ENCODE measurements at regions not wholly inside any gene's neighbourhood (a gene's known extent, or its start where the extent isn't known, plus 50 kb on each side); places are given as distances from the start of the nearest gene placed in this dataset.

DNA sequence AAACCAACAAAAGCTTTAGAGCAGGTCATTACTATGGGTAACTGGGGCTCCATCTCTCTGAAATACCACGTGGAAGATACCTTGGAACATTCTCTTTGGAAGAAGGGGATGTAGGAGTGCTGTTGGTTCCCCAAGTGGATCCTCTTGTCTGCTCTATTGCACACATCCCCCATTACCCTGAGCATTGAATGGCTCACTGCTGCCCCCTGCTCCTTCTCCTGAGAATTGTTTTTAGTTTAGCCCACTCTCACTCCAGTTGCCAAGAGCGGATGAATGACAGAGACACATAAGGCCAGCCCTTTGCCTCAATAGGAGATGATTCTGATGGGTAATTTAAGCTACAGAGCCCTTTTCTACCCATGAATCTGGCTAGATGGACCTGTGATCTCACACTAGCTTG lies 135.6 kb upstream of the SUCLG2 start:
- no peak for DNase-seq (ENCODE audit: low read depth)

DNA sequence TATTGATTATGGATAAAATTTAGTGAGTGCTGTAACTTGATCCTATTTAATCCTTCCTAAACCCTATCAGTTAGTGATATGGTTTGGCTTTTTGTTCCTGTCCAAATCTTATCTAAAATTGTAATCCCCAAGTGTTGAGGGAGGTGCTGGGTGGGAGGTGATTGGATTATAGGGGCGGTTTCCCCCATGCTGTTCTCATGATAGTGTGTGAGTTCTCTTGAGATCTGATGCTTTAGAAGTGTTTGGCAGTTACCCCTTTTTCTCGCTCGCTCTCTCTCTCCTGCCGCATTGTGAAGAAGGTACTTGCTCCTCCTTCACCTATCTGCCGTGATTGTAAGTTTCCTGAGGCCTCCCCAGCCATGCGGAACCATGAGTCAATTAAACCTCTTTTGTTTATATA lies 134.0 kb upstream of the SUCLG2 start:
- DNase-seq (ENCODE audit: low read depth): no peak

DNA sequence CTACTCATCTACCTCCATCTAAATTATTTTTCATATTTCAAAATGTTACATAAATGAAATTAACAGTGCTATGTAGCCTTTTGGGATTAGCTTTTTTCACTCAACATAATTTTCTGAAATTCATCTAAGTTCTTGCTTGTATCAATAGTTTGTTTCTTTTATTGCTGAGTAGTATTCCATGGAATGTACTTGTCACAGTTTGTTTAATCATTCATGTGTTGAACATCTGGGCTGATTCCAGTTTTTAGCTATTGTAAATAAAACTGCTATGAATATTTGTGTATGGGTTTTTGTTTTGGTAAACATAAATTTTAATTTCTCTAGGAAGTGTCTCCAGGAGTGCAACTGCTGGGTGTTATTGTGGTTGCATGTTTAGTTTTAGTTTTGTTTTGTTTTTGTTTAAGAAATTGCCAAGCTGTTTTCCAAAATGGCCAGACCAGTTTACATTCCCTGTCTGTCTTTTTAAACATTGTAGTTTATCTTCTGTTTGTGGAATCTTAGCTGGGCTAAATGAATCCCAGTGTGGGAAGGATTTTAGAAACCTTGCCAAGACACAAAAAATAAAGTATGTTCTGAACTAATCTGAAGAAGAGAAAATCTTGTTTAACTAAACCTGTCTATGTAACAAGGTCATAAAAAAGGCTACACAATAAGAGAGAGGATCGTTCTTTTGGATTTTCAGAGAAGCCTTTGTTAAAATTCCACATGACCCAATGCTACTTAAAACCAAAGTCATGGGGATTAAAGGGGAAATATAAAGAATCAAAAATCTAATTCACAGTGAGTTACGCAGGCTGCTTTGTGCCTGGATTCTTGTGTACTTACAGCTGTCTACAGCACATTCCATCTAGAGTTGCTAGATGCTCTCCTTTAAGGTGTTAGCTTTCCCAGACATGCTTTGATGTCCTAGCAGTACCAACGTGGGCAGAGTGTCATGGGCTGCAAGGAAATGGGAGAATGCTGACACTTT lies 129.2 kb upstream of the SUCLG2 start:
- DNase-seq (ENCODE audit: low read depth): no peak

DNA sequence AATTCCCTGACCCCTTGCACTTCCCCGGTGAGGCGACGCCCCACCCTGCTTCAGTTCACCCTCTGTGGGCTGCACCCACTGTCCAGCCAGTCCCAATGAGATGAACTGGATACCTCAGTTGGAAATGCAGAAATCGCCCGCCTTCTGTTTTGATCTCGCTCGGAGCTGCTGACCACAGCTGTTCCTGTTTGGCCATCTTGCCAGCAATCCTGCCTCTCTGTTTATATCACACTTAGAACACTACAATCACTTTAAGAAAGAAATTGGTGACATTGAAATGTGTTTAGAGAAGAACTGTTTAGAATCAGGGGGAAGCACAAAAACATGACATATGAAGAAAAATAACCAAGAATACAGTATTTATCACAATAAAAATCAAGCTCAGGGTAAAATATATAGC lies 127.5 kb upstream of the SUCLG2 start:
- no peak for DNase-seq (ENCODE audit: low read depth)

DNA sequence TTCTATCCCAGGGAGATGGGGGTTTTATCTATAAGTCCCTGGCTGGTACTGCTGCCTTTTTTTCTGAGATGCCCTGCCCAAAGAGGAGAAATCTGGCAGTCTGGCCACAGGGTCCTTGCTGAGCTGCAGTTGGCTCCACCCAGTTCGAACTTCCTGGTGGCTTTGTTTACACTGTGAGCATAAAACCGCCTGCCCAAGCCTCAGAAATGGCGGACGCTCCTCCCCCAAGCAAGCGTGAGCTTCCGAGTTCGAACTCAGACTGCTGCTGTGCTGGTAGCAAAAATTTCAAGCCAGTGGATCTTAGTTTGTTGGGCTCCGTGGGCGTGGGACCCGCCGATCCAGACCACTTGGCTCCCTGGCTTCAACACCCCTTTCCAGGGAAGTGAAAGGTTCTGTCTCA lies 126.8 kb upstream of the SUCLG2 start:
- no peak for DNase-seq (ENCODE audit: low read depth)

DNA sequence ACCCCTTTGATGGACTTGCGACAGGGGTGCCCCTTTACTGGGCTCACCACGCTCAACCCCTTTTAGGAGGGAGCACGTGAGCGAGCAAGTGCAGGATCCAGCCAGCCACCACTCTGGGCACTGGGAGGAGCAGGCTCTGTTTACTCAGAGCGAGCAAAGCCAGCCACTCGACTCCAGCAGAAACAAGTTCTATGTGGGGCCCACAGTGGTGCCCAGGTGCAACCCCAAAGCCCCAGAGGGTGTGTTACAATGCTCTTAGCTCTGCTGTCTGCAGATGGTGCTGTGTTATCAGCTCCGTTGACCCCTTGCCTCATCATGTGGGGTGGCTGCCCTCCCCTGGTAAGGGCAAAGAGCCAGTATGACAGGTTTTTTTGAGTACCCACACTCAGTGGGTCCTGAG lies 120.3 kb upstream of the SUCLG2 start:
- no peak for DNase-seq (ENCODE audit: low read depth)

DNA sequence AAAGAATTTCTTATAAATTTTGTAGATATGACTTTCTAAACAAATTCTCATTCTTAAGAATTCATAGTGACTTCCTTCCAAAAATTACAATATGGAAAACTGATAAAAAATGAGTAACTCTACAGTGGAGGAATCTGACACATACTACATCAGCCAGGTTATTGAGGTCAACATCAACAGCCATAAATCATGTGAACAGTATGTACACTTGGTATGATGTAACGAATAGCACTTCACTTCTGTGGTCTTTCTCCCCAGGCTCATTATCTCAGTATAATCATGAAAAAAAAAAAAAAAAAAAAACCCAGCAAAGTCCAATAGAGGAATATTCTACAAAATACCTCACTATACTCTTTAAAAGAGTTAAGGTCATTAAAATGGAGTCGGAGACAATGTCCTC lies 111.2 kb upstream of the SUCLG2 start:
- peak; percentile 10 for DNase-seq (ENCODE audit: low read depth)

DNA sequence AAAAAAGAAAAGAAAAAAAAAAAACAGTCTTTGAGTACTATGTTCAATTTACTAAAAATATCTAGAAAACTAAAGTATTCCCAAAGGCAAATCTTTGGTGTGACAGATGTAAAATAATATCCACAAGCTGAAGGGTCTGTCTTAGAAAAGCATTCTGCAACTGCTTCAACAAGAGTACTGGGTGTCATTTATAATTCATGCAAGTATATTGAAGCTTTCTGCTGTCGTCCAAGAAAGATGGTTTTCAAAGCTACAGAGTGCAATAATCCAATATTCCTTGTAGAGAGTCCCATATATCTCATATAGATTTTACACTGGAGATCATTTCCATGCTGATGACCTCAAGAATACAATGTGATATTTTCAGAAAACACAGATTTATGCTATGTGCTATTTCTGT lies 90.9 kb upstream of the SUCLG2 start:
- no peak for DNase-seq (ENCODE audit: low read depth)

DNA sequence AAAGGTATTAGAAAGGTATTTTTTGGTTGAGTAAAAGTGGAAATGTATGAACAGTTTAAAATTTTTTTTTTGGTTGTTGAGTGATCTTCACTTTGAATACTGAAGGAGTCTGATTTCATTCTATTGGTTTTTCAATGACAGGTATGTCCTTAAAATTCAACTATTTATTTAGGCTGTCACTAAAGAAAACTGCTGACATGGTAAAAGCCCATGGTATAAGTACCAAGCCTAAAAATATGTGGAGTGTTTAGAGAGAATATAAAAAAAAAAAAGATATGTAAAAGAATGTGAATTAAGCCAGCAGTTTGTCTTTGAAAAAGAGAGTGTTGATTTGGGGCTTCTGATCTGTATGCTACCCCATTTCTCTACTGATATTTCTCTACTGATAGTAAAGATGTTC lies 90.3 kb upstream of the SUCLG2 start:
- DNase-seq (ENCODE audit: low read depth): no peak

DNA sequence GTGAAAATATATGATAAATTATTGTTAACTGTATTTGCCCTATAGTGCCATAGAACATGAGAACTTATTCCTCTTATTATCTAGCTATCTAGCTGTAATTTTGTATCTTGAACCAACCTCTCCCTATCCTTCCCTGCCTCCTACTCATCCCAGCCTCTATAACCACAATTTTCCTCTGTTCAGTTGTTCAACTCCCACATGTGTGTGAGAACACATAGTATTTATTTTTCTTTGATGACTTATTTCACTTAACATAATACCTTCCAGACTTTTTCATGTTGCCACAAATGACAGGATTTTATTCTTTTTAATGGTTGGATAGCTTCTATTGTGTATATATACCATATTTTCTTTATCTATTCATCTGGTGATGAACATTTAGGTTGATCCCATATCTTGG lies 85.4 kb upstream of the SUCLG2 start:
- no peak for DNase-seq (ENCODE audit: low read depth)

DNA sequence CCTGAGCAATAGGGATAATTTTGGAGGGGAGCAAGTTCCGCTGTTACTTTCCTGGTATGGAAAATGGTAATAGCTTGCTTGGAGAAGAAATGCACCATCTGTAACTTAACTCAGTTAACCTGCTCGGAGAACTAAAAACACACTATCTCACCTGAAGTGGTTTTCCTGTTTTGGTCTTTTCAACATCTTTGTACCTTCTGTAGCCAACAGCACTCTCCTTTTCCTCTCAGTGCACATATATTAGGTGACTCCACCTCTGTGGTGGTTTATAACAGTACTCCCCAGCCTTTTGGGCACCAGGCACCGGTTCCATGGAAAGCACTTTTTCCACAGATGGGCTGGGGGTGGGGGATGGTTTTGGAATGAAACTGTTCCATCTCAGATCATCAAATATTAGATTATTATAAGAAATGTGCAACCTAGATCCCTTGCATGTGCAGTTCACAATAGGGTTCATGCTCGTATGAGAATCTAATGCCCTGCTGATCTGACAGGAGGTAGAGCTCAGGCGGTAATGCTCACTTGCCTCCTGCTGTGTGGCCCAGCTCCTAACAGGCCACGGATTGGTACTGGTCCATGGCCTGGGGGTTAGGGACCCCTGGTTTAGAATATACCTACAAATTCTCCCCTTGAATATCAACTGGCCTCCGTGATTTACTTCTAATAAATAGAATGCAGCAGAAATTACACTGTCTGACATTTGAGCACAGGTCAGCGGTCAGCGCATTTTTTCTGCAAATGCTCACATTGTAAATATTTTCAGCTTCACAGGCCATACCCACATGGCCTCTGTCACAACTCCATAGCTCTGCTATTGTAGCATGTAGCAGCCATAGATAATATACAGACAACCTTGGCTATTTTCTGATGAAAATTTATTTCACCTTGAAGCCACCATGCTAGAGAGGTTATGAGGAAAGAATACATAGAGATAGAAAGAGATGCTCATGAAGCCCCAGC lies 83.8 kb upstream of the SUCLG2 start:
- no peak for DNase-seq (ENCODE audit: low read depth)

DNA sequence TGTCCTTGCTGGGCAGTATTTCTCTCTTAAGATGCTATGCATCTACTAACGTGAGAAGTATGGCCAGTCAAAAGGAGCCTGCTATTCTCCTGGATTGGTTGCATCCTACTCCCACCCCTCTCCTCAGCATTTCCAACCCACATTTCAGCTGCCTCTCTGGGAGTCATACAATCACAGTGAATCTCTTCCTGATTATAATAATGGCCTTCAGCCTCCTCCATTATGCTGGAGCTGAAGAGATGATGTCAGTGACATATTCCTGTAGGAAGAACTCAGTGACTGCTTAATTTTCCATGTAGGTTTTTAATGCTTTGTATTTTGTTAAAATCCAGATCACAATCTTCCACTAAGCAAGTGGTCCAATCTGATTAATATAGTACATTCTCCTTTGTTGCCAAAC lies 82.7 kb upstream of the SUCLG2 start:
- no peak for DNase-seq (ENCODE audit: low read depth)

DNA sequence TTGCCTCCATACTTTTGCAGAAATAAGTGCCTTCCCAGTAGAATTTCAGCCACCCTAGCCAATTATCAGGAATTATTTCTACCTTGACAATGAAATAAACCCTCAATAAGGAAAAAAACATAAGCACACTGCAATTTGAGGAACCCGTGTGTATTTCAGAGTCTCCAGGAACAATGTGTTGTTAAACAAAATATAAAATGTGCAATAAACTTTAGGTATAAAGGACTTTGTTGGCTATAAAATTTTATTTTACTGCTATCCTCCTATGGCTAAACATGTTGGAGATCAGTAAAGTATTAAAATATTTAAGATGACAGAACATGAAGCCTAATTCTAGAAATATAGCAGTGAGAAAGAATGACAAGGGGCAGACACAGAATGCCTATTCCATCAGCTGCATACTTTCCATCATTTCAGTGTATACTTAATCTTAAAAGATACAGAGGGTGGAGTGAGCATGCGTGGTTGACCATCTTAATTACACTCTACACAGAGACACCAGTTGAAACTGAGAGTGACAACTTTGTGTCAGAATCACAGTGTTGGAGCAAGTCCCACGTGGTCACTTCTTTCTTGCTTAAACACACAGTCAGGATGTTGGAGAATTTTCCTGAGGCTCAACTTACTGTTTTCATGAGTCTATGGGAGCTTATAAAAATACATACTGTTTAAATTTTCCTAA lies 79.0 kb upstream of the SUCLG2 start:
- no peak for DNase-seq (ENCODE audit: low read depth)

DNA sequence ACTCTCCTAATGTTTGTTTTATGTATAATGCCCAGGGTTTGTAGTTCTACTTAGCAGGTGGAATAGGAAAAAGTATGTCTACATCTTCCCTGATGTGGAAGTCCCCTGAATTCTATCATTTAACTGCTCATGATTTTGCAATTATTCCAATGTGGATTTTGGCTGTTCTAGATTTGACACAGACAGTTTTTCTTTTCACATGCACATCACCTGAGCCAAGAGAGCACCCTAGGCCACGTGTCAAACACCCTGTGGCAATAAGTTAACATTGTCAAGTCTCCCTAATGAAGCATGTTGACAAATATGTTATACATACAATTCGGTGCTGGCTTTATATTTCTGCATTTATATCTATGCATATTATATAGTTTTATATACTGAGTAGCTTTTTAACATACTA lies 70.0 kb upstream of the SUCLG2 start:
- no peak for DNase-seq (ENCODE audit: low read depth)

DNA sequence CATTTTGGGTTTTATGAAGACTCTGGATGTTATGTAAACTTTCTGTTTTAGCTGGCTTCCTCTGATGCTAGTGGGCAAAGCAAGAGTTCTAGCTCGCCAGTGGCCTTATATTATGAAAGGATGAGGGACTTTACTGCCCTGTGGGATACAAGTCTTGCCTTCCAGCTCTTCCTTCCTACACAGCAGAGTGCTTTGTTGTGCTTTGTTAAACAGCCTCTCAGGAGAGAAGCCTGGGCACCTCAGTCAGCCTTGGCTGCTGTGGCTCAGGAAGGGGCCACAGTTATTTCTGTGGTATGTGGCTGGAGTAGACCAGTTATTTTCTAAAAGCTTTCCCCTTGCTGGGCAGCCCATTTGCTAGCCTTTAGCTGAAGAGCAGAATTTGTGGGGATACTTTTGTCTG lies 69.5 kb upstream of the SUCLG2 start:
- DNase-seq (ENCODE audit: low read depth): no peak

DNA sequence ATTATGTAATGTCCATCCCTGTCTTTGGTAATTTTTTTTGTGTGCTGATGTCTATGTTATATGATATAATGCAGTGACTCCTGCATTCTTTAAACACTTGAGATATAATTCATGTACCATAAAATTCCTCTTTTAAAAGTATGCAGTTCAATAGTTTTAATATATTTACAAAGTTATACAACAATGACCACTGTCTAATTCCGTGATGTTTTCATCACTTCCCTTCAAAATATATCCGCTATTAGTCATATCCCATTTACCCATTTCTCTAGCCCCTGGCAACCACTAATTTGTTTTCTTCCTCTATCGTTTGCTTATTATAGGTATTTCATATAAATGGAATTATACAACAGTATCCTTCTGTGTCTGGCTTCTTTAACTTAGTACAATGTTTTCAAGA lies 64.9 kb upstream of the SUCLG2 start:
- peak; percentile 87 for DNase-seq (ENCODE audit: low read depth)

DNA sequence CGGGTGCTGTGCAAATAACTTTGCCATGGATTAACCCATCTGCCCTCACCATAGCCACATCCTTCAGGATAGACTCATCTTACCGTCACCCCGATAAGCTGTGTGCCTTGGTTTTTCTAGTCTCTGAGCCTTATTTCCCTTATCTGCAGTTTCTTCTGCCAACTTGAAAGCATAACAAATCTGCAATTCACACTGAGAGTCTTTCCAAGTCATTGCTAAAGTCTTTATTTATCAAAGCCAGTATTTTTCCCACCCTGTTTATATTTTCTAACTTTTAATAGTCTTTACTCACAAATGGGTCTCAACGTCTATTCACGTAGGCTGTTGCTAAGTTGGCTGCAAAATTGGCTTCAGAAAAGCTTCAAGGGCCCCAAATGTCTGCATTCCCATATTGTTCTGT lies 61.6 kb upstream of the SUCLG2 start:
- DNase-seq (ENCODE audit: low read depth): no peak

DNA sequence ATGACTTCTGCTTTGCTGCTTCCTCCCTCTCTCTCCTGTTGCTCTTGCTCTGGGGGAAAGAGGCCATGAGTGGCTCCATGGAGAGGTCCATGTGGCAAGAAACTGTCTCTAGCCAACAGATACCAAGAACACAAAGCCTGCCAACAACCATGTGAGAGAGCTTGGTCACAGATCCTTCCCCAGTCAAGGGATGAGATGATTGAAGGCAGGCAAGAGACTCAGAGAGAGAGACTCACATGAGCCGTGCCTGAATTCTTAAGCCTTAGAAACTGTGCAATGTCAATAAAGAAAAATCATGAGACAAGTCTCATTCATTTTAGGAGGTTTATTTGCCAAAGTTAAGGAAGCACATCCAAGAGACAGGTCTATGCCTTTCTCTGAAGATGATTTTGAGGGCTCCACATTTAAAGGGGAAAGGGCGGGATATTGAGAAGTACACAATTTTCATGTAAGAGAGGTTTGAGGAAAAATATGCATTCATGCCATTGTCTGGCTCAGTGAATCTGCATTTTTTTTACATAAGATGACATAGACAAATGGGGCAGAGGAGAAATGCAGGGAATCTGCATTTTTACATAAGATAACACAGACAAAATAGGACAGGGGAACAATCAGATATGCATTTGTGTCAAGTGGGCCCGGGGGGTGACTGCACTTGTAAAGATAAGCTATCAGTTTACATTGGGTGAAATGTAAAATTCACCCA lies 59.5 kb upstream of the SUCLG2 start:
- no peak for DNase-seq (ENCODE audit: low read depth)

DNA sequence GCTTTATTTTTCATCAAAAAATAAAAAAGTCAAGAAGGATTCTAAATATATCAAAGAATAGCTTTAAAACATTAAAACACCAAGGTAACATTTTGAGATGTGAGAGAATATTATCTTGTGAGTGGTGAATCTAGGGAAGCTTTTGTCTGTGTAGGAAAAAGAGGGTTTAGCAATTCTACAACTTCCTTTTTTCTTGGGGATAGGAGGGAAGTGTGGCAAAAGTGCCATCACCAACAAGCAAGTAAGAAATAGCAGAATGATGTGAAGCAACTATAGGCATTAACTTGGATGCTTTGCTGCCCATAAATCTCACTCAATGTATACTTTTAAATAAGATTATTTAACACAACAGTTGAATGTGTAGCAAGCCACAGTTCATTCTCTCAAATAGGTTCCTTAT lies 57.8 kb upstream of the SUCLG2 start:
- DNase-seq (ENCODE audit: low read depth): no peak

DNA sequence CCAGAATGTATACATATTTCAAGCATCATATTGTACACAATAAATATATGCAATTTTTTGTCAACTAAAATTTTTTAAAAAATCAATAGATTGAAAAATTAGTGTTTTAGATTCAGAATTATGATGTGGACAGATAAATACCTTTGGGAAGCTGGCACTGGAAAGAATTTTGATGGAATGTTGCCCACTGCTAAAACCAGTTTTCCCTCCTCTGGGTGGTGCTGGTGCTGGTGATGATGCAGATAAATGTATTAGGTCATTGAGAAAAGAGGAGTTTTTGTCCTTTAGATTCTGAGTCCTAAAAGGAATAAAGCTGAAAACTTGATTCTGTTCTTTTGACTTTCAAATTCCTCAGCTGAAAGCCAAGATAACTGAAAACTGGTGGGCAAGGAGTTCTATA lies 56.0 kb upstream of the SUCLG2 start:
- DNase-seq (ENCODE audit: low read depth): no peak

DNA sequence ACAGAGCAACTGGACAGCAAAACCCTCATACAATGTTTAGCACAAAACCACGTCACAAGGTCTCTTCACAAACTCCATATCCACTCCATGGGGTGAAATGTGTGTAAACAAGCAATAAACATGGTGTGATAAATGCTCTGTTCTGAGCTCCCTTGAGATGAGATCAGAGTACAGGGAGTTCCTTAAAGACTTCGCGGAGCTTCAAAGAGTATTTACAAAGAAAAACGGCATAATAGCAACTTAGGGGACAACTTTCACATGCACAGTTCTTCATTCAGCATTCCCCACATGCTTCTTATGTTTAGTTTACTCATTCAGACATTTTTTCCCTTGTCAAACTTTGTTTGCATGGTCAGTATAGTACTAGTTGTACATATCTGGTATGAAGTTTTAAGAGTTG lies 52.5 kb upstream of the SUCLG2 start:
- no peak for DNase-seq (ENCODE audit: low read depth)

DNA sequence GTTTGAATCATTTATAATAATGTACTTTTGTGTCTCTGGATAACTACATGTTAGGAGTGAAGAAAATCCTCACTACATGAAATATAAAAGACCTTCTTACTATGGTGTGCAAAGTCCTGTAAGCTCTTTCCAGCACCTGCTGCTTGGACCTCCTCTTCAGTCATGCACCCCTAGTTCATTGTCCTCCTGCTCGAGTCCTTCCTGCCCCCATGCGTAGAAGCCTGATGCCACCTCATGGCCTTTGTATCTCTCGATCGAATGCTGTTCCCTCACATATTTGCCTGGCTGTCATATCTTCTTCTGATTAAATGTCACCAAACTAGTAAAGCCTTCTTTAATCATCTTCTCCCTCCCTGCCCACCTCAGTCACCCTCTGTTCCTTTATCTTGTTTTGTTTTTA lies 49.9 kb upstream of the SUCLG2 start:
- DNase-seq (ENCODE audit: low read depth): no peak
